Mucosa of gallbladder (tissue), 1 donor: ENCODE measurements at regions not wholly inside any gene's neighbourhood (a gene's known extent, or its start where the extent isn't known, plus 50 kb on each side); places are given as distances from the start of the nearest gene placed in this dataset.
"Not testable (repeated sequence)": the region's sequence is repeated elsewhere in the genome, so short reads cannot be mapped to it uniquely, and the experiment has no call there.

ENCODE experiments used
- DNase-seq: peaks from one replicate; pipeline ENCODE4 v3.0.0-alpha.2; 2020; ENCODE audit warnings: low spot score
- donor health status: DM: no; HTN: no; CAD: no.

- DNase-seq, result no peak
Measured at GRCh38 chr12:127607146-127607725, 659.7 kb upstream of the TMEM132C start.

- not testable (repeated sequence) for DNase-seq
Measured at GRCh38 chr12:127608359-127608758, 658.6 kb upstream of the TMEM132C start.

- no peak for DNase-seq
Measured at GRCh38 chr12:127613056-127613455, 653.9 kb upstream of the TMEM132C start.

GRCh38 chr12:127619869-127620734, 646.9 kb upstream of the TMEM132C start:
- DNase-seq, result no peak

GRCh38 chr12:127620735-127621355, 646.1 kb upstream of the TMEM132C start:
- DNase-seq, result no peak

GRCh38 chr12:127621366-127621765, 645.6 kb upstream of the TMEM132C start:
- DNase-seq, result no peak

GRCh38 chr12:127623362-127623761, 643.6 kb upstream of the TMEM132C start:
- DNase-seq, result no peak

- no peak for DNase-seq
Measured at GRCh38 chr12:127625176-127625771, 641.7 kb upstream of the TMEM132C start.

- no peak for DNase-seq
Measured at GRCh38 chr12:127628645-127629044, 638.3 kb upstream of the TMEM132C start.

- DNase-seq, result no peak
Measured at GRCh38 chr12:127629066-127629820, 637.7 kb upstream of the TMEM132C start.

- no peak for DNase-seq
Measured at GRCh38 chr12:127632461-127632860, 634.5 kb upstream of the TMEM132C start.

- no peak for DNase-seq
Measured at GRCh38 chr12:127635838-127636237, 631.1 kb upstream of the TMEM132C start.

GRCh38 chr12:127636882-127637281, 630.1 kb upstream of the TMEM132C start:
- no peak for DNase-seq

GRCh38 chr12:127640181-127640886, 626.6 kb upstream of the TMEM132C start:
- DNase-seq, result no peak

GRCh38 chr12:127642208-127642607, 624.8 kb upstream of the TMEM132C start:
- DNase-seq, result no peak

GRCh38 chr12:127648321-127648720, 618.6 kb upstream of the TMEM132C start:
- no peak for DNase-seq

- DNase-seq, result no peak
Measured at GRCh38 chr12:127649961-127650360, 617.0 kb upstream of the TMEM132C start.

- no peak for DNase-seq
Measured at GRCh38 chr12:127650626-127651025, 616.3 kb upstream of the TMEM132C start.

- no peak for DNase-seq
Measured at GRCh38 chr12:127652281-127652680, 614.7 kb upstream of the TMEM132C start.

GRCh38 chr12:127654383-127654985, 612.5 kb upstream of the TMEM132C start:
- DNase-seq, result no peak

GRCh38 chr12:127655691-127656090, 611.3 kb upstream of the TMEM132C start:
- no peak for DNase-seq
